NCI-H2171 treated with DMSO at 0.1 percent for 48 hours (cell line): ENCODE measurements at regions not wholly inside any gene's neighbourhood (a gene's known extent, or its start where the extent isn't known, plus 50 kb on each side); places are given as distances from the start of the nearest gene placed in this dataset.
A peak's percentile ranks its signal among the peaks of the same experiment; 100 is the strongest.

ENCODE experiments used
- DNase-seq: peaks from one replicate; lab custom pipeline; 2025; lab: John Stamatoyannopoulos, UW

DNA sequence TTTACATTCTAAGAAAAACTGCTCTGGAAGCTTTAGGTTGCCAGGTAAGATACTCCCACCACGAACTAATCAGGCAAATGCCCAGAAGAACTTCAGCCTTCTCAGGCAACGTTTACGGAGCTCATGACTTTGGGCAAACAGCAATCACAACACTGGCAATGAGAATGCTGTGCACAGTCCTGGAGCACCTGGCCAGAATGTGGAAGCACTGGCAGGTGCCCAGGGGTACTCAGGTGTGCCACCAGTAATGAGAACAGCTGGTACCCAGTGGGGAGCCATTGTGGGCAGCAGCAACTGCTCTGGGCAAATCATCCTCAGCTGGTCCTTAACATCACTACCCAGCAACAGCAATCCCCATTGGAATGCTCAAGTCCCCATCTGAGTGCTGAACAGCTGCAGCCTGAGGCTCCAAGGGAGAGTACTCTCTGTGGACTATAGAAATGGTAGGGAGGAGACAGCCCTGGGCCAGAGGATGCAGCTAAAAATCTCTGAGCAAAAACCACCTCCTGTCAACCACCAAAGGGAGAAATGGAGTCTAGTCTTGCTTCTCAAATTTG lies 210.0 kb downstream of the FOXO1 start:
- DNase-seq, result peak; percentile 81

DNA sequence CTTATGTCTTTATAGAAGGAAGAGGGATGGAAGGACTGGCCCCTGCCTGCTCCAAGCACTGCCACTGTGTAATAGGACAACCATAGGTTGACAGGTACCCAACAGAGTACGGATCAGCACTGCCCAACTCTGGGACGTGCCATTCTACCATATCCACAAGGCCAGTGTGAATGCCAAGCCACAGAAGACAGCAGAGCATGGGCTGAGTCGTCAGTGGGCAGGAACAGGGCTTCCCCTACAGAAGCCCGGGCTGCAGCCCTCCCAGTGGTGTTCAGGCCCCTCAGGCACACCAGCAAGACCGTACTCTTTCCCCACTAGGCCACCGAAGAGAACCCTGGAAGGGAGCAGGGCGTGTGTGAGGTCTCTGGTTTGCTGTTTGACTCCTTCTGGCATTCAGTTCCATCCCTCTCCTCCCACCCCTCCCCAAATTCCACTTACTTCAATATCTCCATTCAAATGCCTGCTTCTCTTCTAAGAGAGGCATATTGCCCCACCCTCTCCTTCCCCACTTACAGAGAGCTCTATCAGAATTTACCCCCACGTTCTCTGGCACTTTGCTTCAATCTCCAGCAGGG lies 209.4 kb downstream of the FOXO1 start:
- DNase-seq, result no peak

- DNase-seq, result peak; percentile 49
Measured at GRCh38 chr13:40457929-40458719, 208.3 kb downstream of the FOXO1 start.

DNA sequence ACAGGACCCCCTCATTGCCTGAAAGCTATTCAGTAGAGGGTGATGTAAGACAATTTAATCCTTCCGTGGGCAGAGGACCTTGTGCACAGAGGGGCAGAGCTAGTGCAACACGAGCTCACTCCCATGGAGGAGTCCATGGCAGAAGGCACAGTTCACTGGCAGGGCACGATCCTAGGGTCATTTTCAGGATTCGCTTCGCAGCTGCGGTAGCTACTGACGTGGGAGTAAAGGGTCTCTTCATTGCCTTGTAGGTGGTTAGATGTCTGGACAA lies 207.8 kb downstream of the FOXO1 start:
- DNase-seq, result no peak

- no peak for DNase-seq
Measured at GRCh38 chr13:40460116-40460515, 206.3 kb downstream of the FOXO1 start.

GRCh38 chr13:40464337-40465014 lies 202.0 kb downstream of the FOXO1 start:
- DNase-seq, result no peak

- DNase-seq, result no peak
Measured at GRCh38 chr13:40465015-40465390, 201.4 kb downstream of the FOXO1 start.

- no peak for DNase-seq
Measured at GRCh38 chr13:40466272-40466671, 200.2 kb downstream of the FOXO1 start.

GRCh38 chr13:40468227-40468838 lies 198.1 kb downstream of the FOXO1 start:
- no peak for DNase-seq

GRCh38 chr13:40469581-40470310 lies 196.7 kb downstream of the FOXO1 start:
- no peak for DNase-seq

- DNase-seq, result no peak
Measured at GRCh38 chr13:40470660-40471059, 195.8 kb downstream of the FOXO1 start.

DNA sequence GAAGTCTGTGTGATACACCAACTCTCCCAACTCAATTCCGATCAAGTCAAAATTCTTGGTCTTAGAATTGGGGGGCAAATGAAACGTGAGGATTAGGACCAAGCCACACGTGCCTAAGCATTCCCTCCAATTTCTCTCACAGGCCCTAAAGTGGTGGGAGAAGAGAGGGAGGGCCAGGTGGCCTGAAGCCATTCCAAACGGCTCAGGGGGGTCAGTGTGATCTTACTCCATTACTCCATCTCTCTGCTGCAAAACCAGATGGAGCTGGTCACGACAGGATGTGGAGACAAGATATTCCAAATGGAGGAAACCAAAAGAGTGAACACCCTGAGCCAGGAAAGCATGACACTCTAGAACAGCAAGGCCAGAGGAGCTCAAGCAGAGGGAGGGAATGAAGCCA lies 195.4 kb downstream of the FOXO1 start:
- no peak for DNase-seq

- no peak for DNase-seq
Measured at GRCh38 chr13:40471911-40472310, 194.5 kb downstream of the FOXO1 start.

DNA sequence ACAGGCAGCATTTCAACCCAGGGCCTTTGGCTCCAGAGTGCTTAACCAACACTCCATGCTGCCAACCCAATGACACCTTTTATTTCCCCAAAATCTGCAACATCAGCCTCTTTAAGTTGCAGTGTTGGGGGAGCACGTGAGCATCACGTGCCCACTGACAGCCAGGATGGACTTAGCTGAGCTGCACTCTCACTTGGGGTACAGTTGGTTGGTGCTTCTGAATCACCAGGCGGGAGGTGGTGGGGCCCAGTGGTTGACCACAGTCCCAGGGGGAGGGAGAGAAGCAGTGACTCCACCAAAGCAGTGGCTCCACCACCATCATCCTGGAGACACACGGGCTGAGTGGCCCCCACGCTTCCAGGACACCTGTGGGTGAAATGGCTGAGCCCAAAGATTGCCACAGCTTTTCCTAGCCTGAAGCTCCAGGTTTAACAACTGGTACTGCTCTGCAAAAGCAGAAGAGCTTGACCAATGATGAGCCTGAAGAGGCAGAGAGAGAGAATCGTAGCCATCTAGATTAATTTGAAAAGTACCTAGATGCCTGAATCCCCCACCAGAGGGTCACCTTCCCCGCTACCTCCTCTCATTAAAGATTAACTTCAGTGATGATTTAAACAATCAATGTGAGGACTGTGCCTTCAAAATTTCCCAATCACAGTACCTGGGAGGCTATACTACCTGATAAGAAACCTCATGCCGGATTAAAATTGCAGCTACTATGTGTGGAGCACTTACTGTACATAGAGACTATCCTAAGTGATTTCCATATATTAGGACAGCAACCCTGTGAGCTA lies 193.8 kb downstream of the FOXO1 start:
- DNase-seq, result no peak

- no peak for DNase-seq
Measured at GRCh38 chr13:40475617-40476016, 190.8 kb downstream of the FOXO1 start.

DNA sequence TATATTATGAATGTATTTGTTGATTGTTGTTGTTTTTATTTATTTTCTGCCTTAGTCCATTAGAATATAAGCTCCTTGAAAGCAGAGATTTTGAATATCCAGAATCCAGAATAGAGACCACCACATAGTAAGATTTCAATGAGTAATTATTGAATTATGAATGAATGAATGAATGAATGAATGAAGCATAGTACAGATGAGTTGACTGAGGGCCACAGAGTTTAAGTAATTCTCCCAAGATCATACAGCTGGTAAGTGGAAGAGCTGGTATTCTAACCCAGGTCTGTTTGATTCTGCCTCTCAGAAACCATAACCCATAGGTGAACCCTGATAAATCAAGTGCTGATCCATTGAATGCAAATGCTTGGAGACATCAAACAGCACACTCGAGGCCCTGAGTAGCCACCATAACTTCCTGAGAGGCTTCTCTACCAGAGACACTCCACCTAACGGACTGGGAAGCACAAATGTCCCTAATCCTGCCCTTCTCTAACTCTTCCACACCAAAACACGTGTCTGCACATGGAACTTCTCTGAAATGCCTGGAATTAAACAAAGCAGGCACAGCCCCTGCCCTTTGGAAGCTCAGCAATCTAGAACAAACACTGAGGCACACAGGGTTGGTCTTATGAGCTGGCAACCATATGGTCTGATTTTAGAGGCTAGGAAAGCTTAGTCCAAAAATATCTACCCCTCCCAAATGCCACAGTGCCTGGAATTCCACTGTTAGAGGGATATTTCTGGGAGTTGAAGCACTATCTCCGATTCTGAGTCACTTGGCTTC lies 190.1 kb downstream of the FOXO1 start:
- DNase-seq, result no peak

- no peak for DNase-seq
Measured at GRCh38 chr13:40477623-40478608, 188.5 kb downstream of the FOXO1 start.

- DNase-seq, result no peak
Measured at GRCh38 chr13:40478775-40479174, 187.7 kb downstream of the FOXO1 start.

DNA sequence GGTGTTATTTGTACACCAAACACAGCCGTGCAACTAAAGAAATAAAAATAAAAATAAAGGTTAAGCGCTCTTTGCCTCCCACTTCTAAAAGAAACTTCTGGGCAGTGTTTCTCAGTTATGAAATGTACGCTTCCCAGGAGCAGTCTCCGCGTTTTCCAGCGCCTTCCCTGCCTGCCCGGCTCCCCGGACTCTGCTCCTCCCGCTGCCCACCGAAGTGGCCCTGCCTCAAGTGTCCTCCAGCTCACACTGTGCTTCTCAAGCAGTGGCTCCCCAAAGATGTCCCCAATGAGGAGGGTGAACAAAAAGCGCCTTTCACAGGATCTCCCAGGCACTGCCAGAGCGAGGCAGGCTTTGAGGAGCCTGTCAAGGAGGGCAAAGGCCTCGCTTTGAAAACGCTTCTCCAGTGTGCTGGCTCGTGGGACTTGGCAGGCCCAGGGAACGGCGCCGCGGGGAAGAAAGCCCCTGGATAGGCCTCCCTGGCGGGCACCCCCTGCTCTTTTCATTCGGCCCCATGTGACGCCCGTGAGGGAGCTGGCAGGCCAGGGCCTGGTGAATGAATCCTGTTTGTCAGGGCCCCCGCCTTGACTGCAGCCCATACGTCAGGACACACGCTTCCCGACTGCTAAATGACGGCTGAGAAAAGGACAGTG lies 187.1 kb downstream of the FOXO1 start:
- no peak for DNase-seq
